Mesenchymal stem cell (in vitro differentiated cells and primary cell): ENCODE measurements at regions not wholly inside any gene's neighbourhood (a gene's known extent, or its start where the extent isn't known, plus 50 kb on each side); places are given as distances from the start of the nearest gene placed in this dataset.

Source experiments
- DNase-seq: peaks from one replicate; pipeline ENCODE4 v3.0.0-alpha.2; 2013
- H2AFZ ChIP-seq: one replicate; pipeline ENCODE4 v1.6.1; 2013; ENCODE audit warnings: low read depth, mild to moderate bottlenecking, control low read depth, inconsistent platforms, low read length, moderate library complexity
- H2AK5ac ChIP-seq: 2 replicates; pipeline ENCODE4 v1.6.1; 2013; ENCODE audit warnings: low read length, moderate library complexity, mild to moderate bottlenecking, inconsistent platforms; ENCODE audit not compliant: severe bottlenecking
- H2BK120ac ChIP-seq: one replicate; pipeline ENCODE4 v1.6.1; 2013; ENCODE audit warnings: low read depth, mild to moderate bottlenecking, inconsistent platforms, low read length, moderate library complexity
- H2BK12ac ChIP-seq, 2 experiments: one replicate each; pipeline ENCODE4 v1.6.1; 2013; ENCODE audit warnings: inconsistent platforms in 2 of 2, low read length in 2 of 2, mild to moderate bottlenecking in 2 of 2, moderate library complexity in 2 of 2, control low read depth in 1 of 2
- H2BK15ac ChIP-seq: one replicate; pipeline ENCODE4 v1.6.1; 2013; ENCODE audit warnings: mild to moderate bottlenecking, low read depth, inconsistent platforms; ENCODE audit not compliant: poor library complexity, severe bottlenecking
- H2BK5ac ChIP-seq: 2 replicates; pipeline ENCODE4 v1.6.1; 2013; ENCODE audit warnings: low read depth, mild to moderate bottlenecking, low read length, control low read depth, inconsistent platforms; ENCODE audit not compliant: poor library complexity, severe bottlenecking
- H3K14ac ChIP-seq, 2 experiments: one replicate each; pipeline ENCODE4 v1.6.1; 2013; ENCODE audit warnings: inconsistent platforms in 2 of 2, low read length in 2 of 2, control low read depth in 1 of 2, mild to moderate bottlenecking in 1 of 2, moderate library complexity in 1 of 2
- H3K18ac ChIP-seq, 2 experiments: one replicate each; pipeline ENCODE4 v1.6.1; 2013; ENCODE audit warnings: inconsistent platforms in 2 of 2, low read length in 2 of 2, control low read depth in 1 of 2, low read depth in 1 of 2, mild to moderate bottlenecking in 1 of 2
- H3K23ac ChIP-seq, 2 experiments: one replicate each; pipeline ENCODE4 v1.6.1; 2013; ENCODE audit warnings: inconsistent platforms in 2 of 2, low read length in 2 of 2, mild to moderate bottlenecking in 2 of 2, moderate library complexity in 2 of 2, control low read depth in 1 of 2
- H3K27ac ChIP-seq: 2 replicates; pipeline ENCODE4 v1.5.1; 2013; ENCODE audit warnings: mild to moderate bottlenecking, moderate library complexity, low read length, control low read depth, inconsistent platforms; ENCODE audit not compliant: poor library complexity, severe bottlenecking
- H3K27me3 ChIP-seq, 2 experiments: 2 replicates each; pipeline versions ENCODE4 v1.6.1 to v1.7.0; 2013; ENCODE audit warnings: low read length in 2 of 2, mild to moderate bottlenecking in 2 of 2, moderate library complexity in 2 of 2, control low read depth in 1 of 2, inconsistent platforms in 1 of 2; ENCODE audit not compliant: control insufficient read depth in 1 of 2, insufficient read depth in 1 of 2
- H3K36me3 ChIP-seq, 2 experiments: 2 replicates each; pipeline versions ENCODE4 v1.6.1 to v1.7.0; 2013; ENCODE audit warnings: low read length in 2 of 2, control low read depth in 1 of 2, inconsistent platforms in 1 of 2, low read depth in 1 of 2, mild to moderate bottlenecking in 1 of 2; ENCODE audit not compliant: insufficient read depth in 2 of 2, control insufficient read depth in 1 of 2
- H3K4ac ChIP-seq, 2 experiments: one replicate each; pipeline ENCODE4 v1.6.1; 2013; ENCODE audit warnings: inconsistent platforms in 2 of 2, low read length in 2 of 2, mild to moderate bottlenecking in 2 of 2, moderate library complexity in 2 of 2, control low read depth in 1 of 2, low read depth in 1 of 2
- H3K4me1 ChIP-seq: 2 replicates; pipeline ENCODE4 v1.6.1; 2013; ENCODE audit warnings: low read depth, low read length, control low read depth; ENCODE audit not compliant: control insufficient read depth, insufficient read depth
- H3K4me2 ChIP-seq: 2 replicates; pipeline ENCODE4 v1.6.1; 2013; ENCODE audit warnings: low read length, mild to moderate bottlenecking, inconsistent platforms; ENCODE audit not compliant: poor library complexity, severe bottlenecking
- H3K4me3 ChIP-seq, 2 experiments: 2 replicates each; pipeline versions ENCODE4 v1.5.1 to v1.7.0; 2013; ENCODE audit warnings: low read length in 2 of 2, mild to moderate bottlenecking in 2 of 2, control low read depth in 1 of 2, low read depth in 1 of 2; ENCODE audit not compliant: insufficient read depth in 1 of 2
- H3K79me1 ChIP-seq: replicated peaks from 2 replicates; pipeline ENCODE4 v1.6.1; 2013; ENCODE audit warnings: mild to moderate bottlenecking, control low read depth, low read length, inconsistent platforms; ENCODE audit not compliant: poor library complexity, severe bottlenecking
- H3K9ac ChIP-seq: 2 replicates; pipeline ENCODE4 v1.7.0; 2013; ENCODE audit warnings: mild to moderate bottlenecking, low read length, moderate library complexity
- H3K9me3 ChIP-seq: 2 replicates; pipeline ENCODE4 v1.7.0; 2013; ENCODE audit warnings: mild to moderate bottlenecking, low read length; ENCODE audit not compliant: control insufficient read depth
- H4K8ac ChIP-seq: one replicate; pipeline ENCODE4 v1.6.1; 2013; ENCODE audit warnings: inconsistent platforms, mild to moderate bottlenecking, low read length, moderate library complexity
- H4K91ac ChIP-seq: one replicate; pipeline ENCODE4 v1.6.1; 2013; ENCODE audit warnings: mild to moderate bottlenecking, low read length, inconsistent platforms
- WGBS: methylation state at CpG from one replicate; pipeline ENCODE4 v1.1.7; 2013; ENCODE audit warnings: mixed read lengths; 5-methylcytosine and 5-hydroxymethylcytosine counted together

DNA sequence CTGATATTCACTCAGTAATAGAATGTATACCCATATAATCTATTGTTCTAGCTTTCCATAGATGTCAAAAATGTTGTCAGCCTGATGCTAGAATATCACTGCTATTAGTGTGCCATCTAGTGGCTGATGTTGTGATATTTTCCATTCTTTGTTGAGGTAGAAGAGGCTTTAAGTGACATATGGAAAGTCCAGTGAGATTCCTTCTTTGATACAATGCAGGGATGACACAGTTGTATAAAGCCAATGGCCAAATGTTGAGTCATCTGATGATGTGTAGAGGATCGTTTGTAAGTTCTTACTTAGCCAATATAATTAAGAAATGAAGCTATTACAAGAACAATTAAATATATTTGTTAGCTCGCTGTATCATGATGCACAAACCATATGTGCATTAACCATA is 58.1 kb upstream of the PCED1B start:
- H2AFZ ChIP-seq: no peak overlapping the region
- H4K8ac ChIP-seq: no peak overlapping the region
- no peaks in the 10 kb centered on the region for H3K9me3 ChIP-seq
- no peak overlapping the region for H3K23ac ChIP-seq
- no peak overlapping the region for H2BK15ac ChIP-seq
- H3K79me1 ChIP-seq: no peaks in the 10 kb centered on the region
- H2BK120ac ChIP-seq: no peak overlapping the region
- H4K91ac ChIP-seq: no peak overlapping the region
- H3K4ac ChIP-seq: no peak overlapping the region
- H3K14ac ChIP-seq: no peak overlapping the region
- H2AK5ac ChIP-seq: no peak overlapping the region
- H3K4me1 ChIP-seq: no peaks in the 10 kb centered on the region
- H2BK5ac ChIP-seq: no peak overlapping the region
- 100% methylated on average over 1 of the region's 2 CpGs for WGBS
- no peak overlapping the region for H2BK12ac ChIP-seq
- H3K27ac ChIP-seq: no peak overlapping the region
- H3K36me3 ChIP-seq: no peaks in the 10 kb centered on the region
- no peak overlapping the region for H3K4me3 ChIP-seq
- peak; percentile 93 for DNase-seq
- H3K27me3 ChIP-seq: peaks cover 0 to 6% of the 10 kb centered on the region in 2 experiments
- no peak overlapping the region for H3K4me2 ChIP-seq
- H3K18ac ChIP-seq: no peak overlapping the region
- H3K9ac ChIP-seq: peak overlapping the region; percentile 45

DNA sequence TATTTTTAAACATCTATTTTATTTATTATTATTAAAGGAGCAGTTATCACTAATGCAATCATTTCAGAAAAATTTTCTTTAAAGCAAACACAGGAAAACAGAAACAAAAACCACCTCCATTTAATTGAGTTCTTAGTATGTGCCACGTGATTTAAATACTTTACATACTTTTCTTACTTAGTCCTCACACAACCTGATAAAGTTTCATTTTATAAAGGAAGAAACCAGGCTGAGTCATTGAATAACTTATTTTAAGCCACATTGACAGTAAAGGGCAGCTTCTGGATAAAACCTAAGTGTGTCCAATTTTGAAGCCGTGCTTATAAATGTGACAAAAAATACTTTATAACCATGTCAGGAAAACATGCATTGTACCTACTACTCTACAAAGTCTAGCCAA is 57.1 kb upstream of the PCED1B start:
- Histone ChIP-seq H3K36me3 (no peaks in the 10 kb centered on the region), H2BK5ac (no peak overlapping the region), H3K9ac (peak overlapping the region; percentile 45), H3K4me1 (no peaks in the 10 kb centered on the region), H3K79me1 (no peaks in the 10 kb centered on the region), H4K8ac (no peak overlapping the region), H3K23ac (no peak overlapping the region), H2AK5ac (no peak overlapping the region), H3K4me2 (no peak overlapping the region), H2BK12ac (no peak overlapping the region), H3K9me3 (no peaks in the 10 kb centered on the region), H3K4ac (no peak overlapping the region), H3K14ac (no peak overlapping the region), H2AFZ (no peak overlapping the region), H4K91ac (no peak overlapping the region), H2BK15ac (no peak overlapping the region), H3K27ac (peak overlapping the region; percentile 80), H2BK120ac (no peak overlapping the region), H3K27me3 (peaks cover 0 to 8% of the 10 kb centered on the region in 2 experiments), H3K4me3 (no peak overlapping the region), H3K18ac (no peak overlapping the region)
- DNase-seq: peak; percentile 70
- 40% methylated on average over 1 of the region's 2 CpGs for WGBS

DNA sequence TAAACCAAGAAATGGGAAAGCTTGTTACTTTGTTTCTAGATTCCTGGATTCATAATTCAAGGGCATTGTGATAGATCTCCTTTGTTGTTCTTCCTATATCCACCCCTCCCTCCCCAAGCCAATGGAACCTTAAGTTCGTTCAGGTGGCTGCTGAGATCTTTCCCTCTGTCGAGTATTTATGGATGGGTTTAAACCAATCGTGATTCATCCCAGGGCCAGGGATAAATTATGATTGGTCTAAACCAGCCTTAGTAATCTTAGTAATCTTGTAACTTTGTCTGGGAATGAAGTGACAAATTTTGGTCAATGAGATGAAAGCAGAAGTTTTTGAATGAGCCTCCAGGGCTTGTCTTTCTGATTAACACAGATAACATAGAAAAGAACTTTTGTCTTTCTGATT is 56.1 kb upstream of the PCED1B start:
- Histone ChIP-seq H2AFZ (no peak overlapping the region), H3K23ac (no peak overlapping the region), H3K14ac (no peak overlapping the region), H4K91ac (no peak overlapping the region), H3K18ac (no peak overlapping the region), H3K4ac (no peak overlapping the region), H4K8ac (no peak overlapping the region), H3K27ac (no peak overlapping the region), H3K9me3 (no peaks in the 10 kb centered on the region), H2BK15ac (no peak overlapping the region), H3K4me2 (no peak overlapping the region), H2BK5ac (no peak overlapping the region), H3K27me3 (peaks cover 0 to 8% of the 10 kb centered on the region in 2 experiments), H3K36me3 (no peaks in the 10 kb centered on the region), H3K79me1 (no peaks in the 10 kb centered on the region), H3K9ac (no peak overlapping the region), H2BK120ac (no peak overlapping the region), H2BK12ac (no peak overlapping the region), H3K4me1 (no peaks in the 10 kb centered on the region), H3K4me3 (no peak overlapping the region), H2AK5ac (peak overlapping the region; percentile 94)
- no peak for DNase-seq
- WGBS: 89% methylated on average over 3 of the region's 3 CpGs

DNA sequence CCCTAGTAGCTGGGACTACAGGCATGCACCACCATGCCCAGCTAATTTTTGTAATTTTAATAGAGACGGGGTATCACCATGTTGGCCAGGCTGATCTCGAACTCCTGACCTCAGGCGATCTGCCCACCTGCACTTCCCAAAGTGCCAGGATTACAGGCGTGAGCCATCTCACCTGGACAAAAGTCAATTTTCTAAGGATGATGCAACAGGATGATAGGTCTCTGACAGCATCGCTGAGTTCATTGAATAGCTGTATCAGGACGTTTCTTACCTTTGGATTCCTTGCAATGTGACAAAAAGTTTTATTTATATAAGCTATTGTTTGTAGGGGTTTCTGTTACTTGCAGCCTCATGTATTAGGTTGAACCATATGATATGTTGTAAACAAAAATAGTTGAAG is 55.5 kb upstream of the PCED1B start:
- Histone ChIP-seq H3K4me2 (no peak overlapping the region), H3K4ac (no peak overlapping the region), H3K9ac (no peak overlapping the region), H3K27me3 (peaks cover 0 to 8% of the 10 kb centered on the region in 2 experiments), H2BK5ac (no peak overlapping the region), H2BK120ac (no peak overlapping the region), H2BK15ac (no peak overlapping the region), H4K8ac (no peak overlapping the region), H2AFZ (no peak overlapping the region), H3K27ac (no peak overlapping the region), H3K18ac (no peak overlapping the region), H3K9me3 (no peaks in the 10 kb centered on the region), H3K4me1 (no peaks in the 10 kb centered on the region), H3K23ac (no peak overlapping the region), H3K36me3 (no peaks in the 10 kb centered on the region), H2AK5ac (no peak overlapping the region), H2BK12ac (no peak overlapping the region), H3K4me3 (no peak overlapping the region), H3K14ac (no peak overlapping the region), H3K79me1 (no peaks in the 10 kb centered on the region), H4K91ac (no peak overlapping the region)
- no peak for DNase-seq
- 94% methylated on average over 6 of the region's 6 CpGs for WGBS
